B cell (primary cell): ENCODE measurements at regions not wholly inside any gene's neighbourhood (a gene's known extent, or its start where the extent isn't known, plus 50 kb on each side); places are given as distances from the start of the nearest gene placed in this dataset.

Experiments used
- ATAC-seq: fragments of 200-7000 bp; cut with Tn5 transposase; one replicate; pipeline ENCODE4 v1.10.0; 2021; ENCODE audit warnings: low read depth, mild to moderate bottlenecking, moderate number of reproducible peaks, moderate library complexity
- CTCF ChIA-PET: fragments of 350-600 bp; sonication (Branson Sonifier 250); formaldehyde crosslinking; loops from one replicate; lab custom pipeline; 2021; ENCODE audit warnings: antibody characterized with exemption, inconsistent platforms; lab: Charles Lee
- POLR2A ChIA-PET: fragments of 350-600 bp; sonication (Branson Sonifier 250); formaldehyde crosslinking; loops from one replicate; lab custom pipeline; 2021; ENCODE audit warnings: antibody characterized with exemption; lab: Charles Lee
- DNase-seq: peaks from one replicate; pipeline ENCODE4 v3.0.0; 2013
- H2AFZ ChIP-seq: 2 replicates; pipeline ENCODE4 v1.6.1; 2012; ENCODE audit warnings: mild to moderate bottlenecking, low read depth, low read length; ENCODE audit not compliant: insufficient read depth, poor library complexity, severe bottlenecking
- H3K27ac ChIP-seq, 2 donors: 1 replicate in 1 of 2; 2 replicates in 1 of 2; pipeline ENCODE4 v1.5.1; 2012 to 2013; ENCODE audit warnings: low read length in 2 of 2, mild to moderate bottlenecking in 2 of 2, moderate library complexity in 1 of 2
- H3K27me3 ChIP-seq, 4 experiments: fragments of 200-600 bp in 1 of 4; sonication (generic) in 1 of 4; replicated peaks in 1 of 4; 1 replicate in 2 of 4; 2 replicates in 2 of 4; pipeline versions ENCODE4 v1.6.1 to v1.7.0; 2013 to 2016; ENCODE audit warnings: low read length in 3 of 4, mild to moderate bottlenecking in 2 of 4, mixed read lengths in 1 of 4, moderate library complexity in 1 of 4; ENCODE audit not compliant: insufficient read depth in 4 of 4, control insufficient read depth in 3 of 4; ENCODE audit errors: control extremely low read depth in 1 of 4
- H3K36me3 ChIP-seq, 2 experiments: replicated peaks in 1 of 2; 1 replicate in 1 of 2; 2 replicates in 1 of 2; pipeline versions ENCODE4 v1.6.1 to v1.7.1; 2013; ENCODE audit warnings: low read length in 1 of 2; ENCODE audit not compliant: insufficient read depth in 2 of 2, control insufficient read depth in 1 of 2; ENCODE audit errors: control extremely low read depth in 1 of 2, extremely low read depth in 1 of 2
- H3K4me1 ChIP-seq, 2 donors: fragments of 200-600 bp in 1 of 2; sonication (generic) in 1 of 2; 1 replicate in 1 of 2; 2 replicates in 1 of 2; pipeline versions ENCODE4 v1.5.1 to v1.6.1; 2013 to 2017; ENCODE audit warnings: low read length in 2 of 2; ENCODE audit not compliant: control insufficient read depth in 2 of 2, insufficient read depth in 2 of 2
- H3K4me2 ChIP-seq: replicated peaks from 2 replicates; pipeline ENCODE3; 2012; ENCODE audit warnings: mild to moderate bottlenecking, low read depth, low read length; ENCODE audit not compliant: poor library complexity, severe bottlenecking
- H3K4me3 ChIP-seq, 5 experiments: fragments of 200-600 bp in 1 of 5; sonication (generic) in 1 of 5; 1 replicate in 3 of 5; 2 replicates in 2 of 5; pipeline versions ENCODE4 v1.5.1 to v1.7.0; 2011 to 2016; ENCODE audit warnings: low read length in 4 of 5, mild to moderate bottlenecking in 4 of 5, low read depth in 2 of 5, control low read depth in 1 of 5, moderate library complexity in 1 of 5; ENCODE audit not compliant: insufficient read depth in 1 of 5; ENCODE audit errors: control extremely low read depth in 1 of 5, extremely low read depth in 1 of 5
- H3K79me2 ChIP-seq: fragments of 200-600 bp; sonication (generic); one replicate; pipeline ENCODE4 v1.6.0; 2016; ENCODE audit warnings: low read length; ENCODE audit not compliant: control insufficient read depth, insufficient read depth
- H3K9ac ChIP-seq: fragments of 200-600 bp; sonication (generic); 2 replicates; pipeline ENCODE4 v1.6.1; 2017; ENCODE audit warnings: mild to moderate bottlenecking, low read length, moderate library complexity
- H3K9me3 ChIP-seq, 3 donors: one replicate each; pipeline versions ENCODE4 v1.6.1 to v1.7.1; 2013; ENCODE audit warnings: low read length in 2 of 3; ENCODE audit not compliant: control insufficient read depth in 2 of 3, insufficient read depth in 1 of 3; ENCODE audit errors: control extremely low read depth in 1 of 3
- H4K20me1 ChIP-seq: 2 replicates; pipeline ENCODE4 v1.6.0; 2012; ENCODE audit warnings: mild to moderate bottlenecking, low read length; ENCODE audit not compliant: insufficient read depth, control insufficient read depth, poor library complexity, severe bottlenecking
- H3K27ac Mint-ChIP-seq: one replicate; pipeline ENCODE4 v1.8.0; 2021; ENCODE audit warnings: mixed read lengths
- H3K27me3 Mint-ChIP-seq: one replicate; pipeline ENCODE4 v1.8.0; 2021; ENCODE audit warnings: mixed read lengths
- H3K4me1 Mint-ChIP-seq: one replicate; pipeline ENCODE4 v1.8.0; 2021; ENCODE audit warnings: mixed read lengths
- H3K4me3 Mint-ChIP-seq: one replicate; pipeline ENCODE4 v1.8.0; 2021; ENCODE audit warnings: mixed read lengths
- H3K9me3 Mint-ChIP-seq: one replicate; pipeline ENCODE4 v1.8.0; 2022; ENCODE audit warnings: mixed read lengths; ENCODE audit not compliant: insufficient read depth
- CTCF ChIP-seq: fragments of 200-600 bp; IDR thresholded peaks from one replicate; pipeline ENCODE4 v1.8.0; 2022; ENCODE audit warnings: antibody characterized with exemption, mild to moderate bottlenecking
- EZH2 ChIP-seq: IDR thresholded peaks from 2 replicates; pipeline ENCODE4 v1.6.1; 2012; ENCODE audit warnings: borderline replicate concordance, low read depth, mild to moderate bottlenecking, moderate library complexity, low read length; ENCODE audit not compliant: insufficient read depth, poor library complexity, severe bottlenecking
- WGBS: methylation state at CpG from one replicate; pipeline ENCODE4 v1.1.5; 2013; ENCODE audit warnings: missing lambda C conversion rate; ENCODE audit not compliant: insufficient coverage; 5-methylcytosine and 5-hydroxymethylcytosine counted together
- intact Hi-C: fragments of 100-400 bp; cut with micrococcal nuclease; formaldehyde crosslinking; loops from one replicate; pipeline ENCODE4 v1.10.0; 2022

GRCh38 chr1:95863086-95863485 is 629.1 kb downstream of the RWDD3 start:
- TF ChIP-seq EZH2 (no peak), CTCF (no peak)

GRCh38 chr1:95865769-95866168 is 631.8 kb downstream of the RWDD3 start:
- POLR2A ChIA-PET: no interaction called here

More at GRCh38 chr1:95863086-95863485, 629.1 kb downstream of the RWDD3 start:
- no peak overlapping the region for H3K4me2 ChIP-seq
- DNase-seq (no peak), ATAC-seq (no peak)
- H3K27ac Mint-ChIP-seq: no peak overlapping the region
- H3K36me3 ChIP-seq: no peaks in the 10 kb centered on the region
- H3K4me3 ChIP-seq: no peak overlapping the region
- no peaks in the 10 kb centered on the region for H3K4me1 ChIP-seq
- H3K4me3 Mint-ChIP-seq: no peak overlapping the region
- H4K20me1 ChIP-seq: no peaks in the 10 kb centered on the region
- intact Hi-C loops: no loop called here
- H3K27ac ChIP-seq: no peak overlapping the region
- H3K27me3 ChIP-seq: no peaks in the 10 kb centered on the region
- CTCF ChIA-PET: no interaction called here
- POLR2A ChIA-PET: no interaction called here
- no peaks in the 10 kb centered on the region for H3K79me2 ChIP-seq
- H3K4me1 Mint-ChIP-seq: no peaks in the 10 kb centered on the region
- H2AFZ ChIP-seq: no peak overlapping the region
- no peaks in the 10 kb centered on the region for H3K27me3 Mint-ChIP-seq
- peaks cover 0 to 2% (median 0%) of the 10 kb centered on the region in 3 donors for H3K9me3 ChIP-seq
- no peaks in the 10 kb centered on the region for H3K9me3 Mint-ChIP-seq
- WGBS: no CpG with 5 or more reads among the region's 2 CpGs
- H3K9ac ChIP-seq: no peak overlapping the region

More at GRCh38 chr1:95865769-95866168, 631.8 kb downstream of the RWDD3 start:
- H3K27ac Mint-ChIP-seq: no peak overlapping the region
- no peak for DNase-seq
- H3K9me3 Mint-ChIP-seq: no peaks in the 10 kb centered on the region
- TF ChIP-seq CTCF (no peak), EZH2 (no peak)
- H3K4me3 Mint-ChIP-seq: no peak overlapping the region
- H3K4me1 Mint-ChIP-seq: no peaks in the 10 kb centered on the region
- no peaks in the 10 kb centered on the region for H3K36me3 ChIP-seq
- no peak overlapping the region for H2AFZ ChIP-seq
- H3K4me2 ChIP-seq: no peak overlapping the region
- no peak overlapping the region for H3K4me3 ChIP-seq
- H4K20me1 ChIP-seq: no peaks in the 10 kb centered on the region
- H3K9me3 ChIP-seq: peaks cover 0 to 2% (median 0%) of the 10 kb centered on the region in 3 donors
- H3K9ac ChIP-seq: no peak overlapping the region
- no peaks in the 10 kb centered on the region for H3K79me2 ChIP-seq
- no peak overlapping the region for H3K27ac ChIP-seq
- CTCF ChIA-PET: no interaction called here
- no peaks in the 10 kb centered on the region for H3K27me3 ChIP-seq
- no peaks in the 10 kb centered on the region for H3K4me1 ChIP-seq
- intact Hi-C loops: no loop called here
- ATAC-seq: no peak
- no peaks in the 10 kb centered on the region for H3K27me3 Mint-ChIP-seq
